Esophagus muscularis mucosa (tissue), 4 donors: ENCODE measurements at regions not wholly inside any gene's neighbourhood (a gene's known extent, or its start where the extent isn't known, plus 50 kb on each side); places are given as distances from the start of the nearest gene placed in this dataset.

Source experiments
- DNase-seq: peaks from one replicate; pipeline ENCODE4 v3.0.0-alpha.2; 2017; ENCODE audit errors: extremely low spot score
- H3K27ac ChIP-seq, 4 donors: fragments of 200-600 bp; sonication (generic); replicated peaks in 1 of 4; 1 replicate in 3 of 4; 2 replicates in 1 of 4; pipeline ENCODE4 v1.5.1; 2016 to 2019; ENCODE audit warnings: mild to moderate bottlenecking in 1 of 4
- H3K27me3 ChIP-seq, 4 donors: fragments of 200-600 bp; sonication (generic); one replicate each; pipeline versions ENCODE4 v1.5.1 to v1.6.0; 2016 to 2019
- H3K36me3 ChIP-seq, 4 donors: fragments of 200-600 bp; sonication (generic); one replicate each; pipeline ENCODE4 v1.5.1; 2016 to 2019
- H3K4me1 ChIP-seq, 4 donors: fragments of 200-600 bp; sonication (generic); one replicate each; pipeline ENCODE4 v1.5.1; 2016 to 2019
- H3K4me3 ChIP-seq, 4 donors: fragments of 200-600 bp; sonication (generic); 1 replicate in 2 of 4; 2 replicates in 2 of 4; pipeline ENCODE4 v1.5.1; 2016 to 2019; ENCODE audit warnings: mild to moderate bottlenecking in 4 of 4, moderate library complexity in 1 of 4
- H3K9me3 ChIP-seq, 4 donors: fragments of 200-600 bp; sonication (generic); 1 replicate in 3 of 4; 2 replicates in 1 of 4; pipeline ENCODE4 v1.5.1; 2016 to 2019
- EP300 ChIP-seq: sonication (generic); formaldehyde crosslinking; IDR thresholded peaks from one replicate; pipeline ENCODE4 v1.6.1; 2017; ENCODE audit warnings: antibody characterized with exemption
- POLR2A ChIP-seq: fragments of 450-650 bp; IDR thresholded peaks from one replicate; pipeline ENCODE4 v1.6.1; 2017; ENCODE audit warnings: antibody characterized with exemption, moderate library complexity, mild to moderate bottlenecking, low read depth
- POLR2AphosphoS5 ChIP-seq, 2 donors: sonication (generic); formaldehyde crosslinking; IDR thresholded peaks; one replicate each; pipeline ENCODE4 v1.6.1; 2017; ENCODE audit warnings: antibody characterized with exemption in 2 of 2
- WGBS: methylation state at CpG from one replicate; pipeline ENCODE4 v1.1.5; 2018; 5-methylcytosine and 5-hydroxymethylcytosine counted together
- intact Hi-C: fragments of 100-400 bp; cut with DNase I; formaldehyde crosslinking; loops from one replicate; pipeline ENCODE4 v1.15.1; 2023
- TF ChIP-seq, protein P1 (sequence below), 3 experiments: fragments of 200-600 bp in 2 of 3; fragments of 450-650 bp in 1 of 3; sonication (generic) in 2 of 3; IDR thresholded peaks; one replicate each; pipeline ENCODE4 v1.5.1; 2017 to 2019; ENCODE audit warnings: antibody characterized with exemption in 3 of 3, mild to moderate bottlenecking in 2 of 3, moderate library complexity in 1 of 3

DNA sequence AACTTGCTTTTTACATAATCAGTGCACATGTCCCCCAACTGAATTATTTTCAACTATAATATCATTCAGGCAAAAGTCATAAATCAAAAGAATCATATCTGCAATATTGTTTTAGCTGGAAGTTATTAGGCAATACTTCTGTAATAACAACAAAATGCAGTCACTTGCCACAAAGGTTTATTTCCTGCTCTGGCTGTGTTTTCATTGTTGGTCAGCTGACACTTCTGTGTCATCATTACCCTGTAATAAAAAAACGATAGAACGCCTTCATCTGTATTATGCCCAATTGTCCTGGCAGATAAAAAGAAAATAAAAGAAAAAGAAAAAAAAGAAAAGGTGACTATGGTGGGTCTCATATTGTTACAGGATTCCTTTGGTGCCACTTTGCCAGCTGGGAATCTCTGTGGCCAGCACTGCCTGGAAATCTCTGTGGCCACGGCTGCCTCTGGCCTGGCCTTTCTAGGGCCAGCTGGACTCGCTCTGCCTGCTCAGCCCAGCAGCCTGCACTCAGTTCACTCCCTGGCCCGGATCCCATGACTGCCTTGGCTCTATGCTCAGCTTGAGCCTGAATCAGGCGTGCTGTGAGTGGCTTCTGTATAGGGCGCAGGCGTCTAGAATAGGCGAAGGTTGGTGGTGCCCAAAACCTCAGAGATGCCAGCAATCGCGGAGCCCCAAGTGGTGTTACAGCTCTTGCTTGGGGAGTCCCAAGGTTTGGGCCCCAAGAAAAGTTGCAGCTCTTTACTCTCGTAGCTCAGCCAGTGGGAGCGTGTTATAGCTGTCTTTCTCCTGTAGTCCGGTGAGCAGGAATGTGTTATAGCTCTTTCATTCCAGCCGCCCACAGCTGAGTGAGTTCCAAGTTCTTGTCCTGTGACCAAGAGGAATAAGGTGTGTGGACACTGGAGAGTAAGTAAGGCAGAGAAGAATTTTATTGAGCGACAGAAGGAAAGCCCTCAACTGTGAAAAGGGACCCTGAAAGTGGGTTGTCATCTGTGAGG is 1227.1 kb downstream of the SLITRK1 start:
- no peaks in the 10 kb centered on the region for H3K9me3 ChIP-seq
- H3K27me3 ChIP-seq: no peaks in the 10 kb centered on the region
- intact Hi-C loops: no loop called here
- TF ChIP-seq EP300 (no peak), POLR2A (no peak), POLR2AphosphoS5 (IDR thresholded peaks at IDR 0.05) (peak in 1 of 2 donors; percentile 17)
- TF ChIP-seq, protein P1, sequence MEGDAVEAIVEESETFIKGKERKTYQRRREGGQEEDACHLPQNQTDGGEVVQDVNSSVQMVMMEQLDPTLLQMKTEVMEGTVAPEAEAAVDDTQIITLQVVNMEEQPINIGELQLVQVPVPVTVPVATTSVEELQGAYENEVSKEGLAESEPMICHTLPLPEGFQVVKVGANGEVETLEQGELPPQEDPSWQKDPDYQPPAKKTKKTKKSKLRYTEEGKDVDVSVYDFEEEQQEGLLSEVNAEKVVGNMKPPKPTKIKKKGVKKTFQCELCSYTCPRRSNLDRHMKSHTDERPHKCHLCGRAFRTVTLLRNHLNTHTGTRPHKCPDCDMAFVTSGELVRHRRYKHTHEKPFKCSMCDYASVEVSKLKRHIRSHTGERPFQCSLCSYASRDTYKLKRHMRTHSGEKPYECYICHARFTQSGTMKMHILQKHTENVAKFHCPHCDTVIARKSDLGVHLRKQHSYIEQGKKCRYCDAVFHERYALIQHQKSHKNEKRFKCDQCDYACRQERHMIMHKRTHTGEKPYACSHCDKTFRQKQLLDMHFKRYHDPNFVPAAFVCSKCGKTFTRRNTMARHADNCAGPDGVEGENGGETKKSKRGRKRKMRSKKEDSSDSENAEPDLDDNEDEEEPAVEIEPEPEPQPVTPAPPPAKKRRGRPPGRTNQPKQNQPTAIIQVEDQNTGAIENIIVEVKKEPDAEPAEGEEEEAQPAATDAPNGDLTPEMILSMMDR (IDR thresholded peaks at IDR 0.05): no peak
- 83% methylated on average over 16 of the region's 16 CpGs for WGBS
- H3K4me1 ChIP-seq: no peaks in the 10 kb centered on the region
- H3K36me3 ChIP-seq: no peaks in the 10 kb centered on the region
- H3K27ac ChIP-seq: peak overlapping the region in 2 of 4 donors; percentile 12 to 46
- H3K4me3 ChIP-seq: peak overlapping the region in 1 of 4 donors; percentile 14
- no peak for DNase-seq

- no peak for DNase-seq
- Histone ChIP-seq H3K27me3 (no peaks in the 10 kb centered on the region), H3K36me3 (no peaks in the 10 kb centered on the region), H3K27ac (no peak overlapping the region), H3K9me3 (no peaks in the 10 kb centered on the region), H3K4me3 (no peak overlapping the region), H3K4me1 (no peaks in the 10 kb centered on the region)
- 58% methylated on average over 1 of the region's 1 CpG for WGBS
- TF ChIP-seq POLR2AphosphoS5 (IDR thresholded peaks at IDR 0.05) (no peak), EP300 (no peak), POLR2A (no peak)
- TF ChIP-seq, protein P1 (IDR thresholded peaks at IDR 0.05): no peak
- intact Hi-C loops: no loop called here
Measured at GRCh38 chr13:82654143-82654542, 1228.1 kb downstream of the SLITRK1 start.

- no peaks in the 10 kb centered on the region for H3K9me3 ChIP-seq
- intact Hi-C loops: no loop called here
- H3K4me3 ChIP-seq: no peak overlapping the region
- H3K27me3 ChIP-seq: no peaks in the 10 kb centered on the region
- WGBS: 100% methylated on average over 1 of the region's 1 CpG
- no peaks in the 10 kb centered on the region for H3K36me3 ChIP-seq
- no peaks in the 10 kb centered on the region for H3K4me1 ChIP-seq
- TF ChIP-seq, protein P1 (IDR thresholded peaks at IDR 0.05): no peak
- TF ChIP-seq EP300 (no peak), POLR2A (no peak), POLR2AphosphoS5 (IDR thresholded peaks at IDR 0.05) (no peak)
- no peak overlapping the region for H3K27ac ChIP-seq
- DNase-seq: no peak
Measured at GRCh38 chr13:82647540-82647939, 1234.7 kb downstream of the SLITRK1 start.

DNA sequence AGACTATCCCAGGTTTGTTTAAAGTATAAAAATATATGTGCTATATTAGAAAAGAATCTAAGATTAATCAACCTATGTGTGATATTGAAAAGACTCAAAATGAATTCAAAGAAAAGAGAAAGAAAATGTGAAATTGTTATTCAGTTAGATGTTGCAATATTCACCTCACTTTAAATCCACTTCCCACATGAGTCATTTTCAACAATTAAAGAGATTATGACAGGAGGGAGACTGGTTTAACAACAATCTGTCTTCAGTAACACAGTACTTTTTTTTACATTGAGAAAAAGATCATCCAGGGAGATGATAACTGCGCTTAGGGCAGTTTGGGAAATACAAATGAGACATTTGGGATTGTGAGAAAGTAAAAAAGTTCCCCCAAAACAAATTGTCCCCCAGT is 1246.2 kb downstream of the SLITRK1 start:
- H3K27ac ChIP-seq: no peak overlapping the region
- H3K27me3 ChIP-seq: no peaks in the 10 kb centered on the region
- H3K4me3 ChIP-seq: no peak overlapping the region
- H3K36me3 ChIP-seq: no peaks in the 10 kb centered on the region
- TF ChIP-seq EP300 (no peak), POLR2A (no peak), POLR2AphosphoS5 (IDR thresholded peaks at IDR 0.05) (no peak)
- TF ChIP-seq, protein P1 (IDR thresholded peaks at IDR 0.05): no peak
- H3K9me3 ChIP-seq: no peaks in the 10 kb centered on the region
- WGBS: 81% methylated on average over 1 of the region's 1 CpG
- H3K4me1 ChIP-seq: no peaks in the 10 kb centered on the region
- intact Hi-C loops: no loop called here
- no peak for DNase-seq
